SK-N-MC (cell line): ENCODE measurements at regions not wholly inside any gene's neighbourhood (a gene's known extent, or its start where the extent isn't known, plus 50 kb on each side); places are given as distances from the start of the nearest gene placed in this dataset.

Experiments used
- EZH2 ChIP-seq: fragments of 200-600 bp; sonication (generic); IDR thresholded peaks from one replicate; pipeline ENCODE4 v1.6.1; 2017; ENCODE audit warnings: antibody characterized with exemption
- POLR2AphosphoS5 ChIP-seq: IDR thresholded peaks from 2 replicates; pipeline ENCODE4 v1.6.1; 2012; ENCODE audit warnings: mild to moderate bottlenecking, low read depth, low read length, borderline replicate concordance

GRCh38 chr5:38766151-38766550, 79.7 kb upstream of the OSMR start:
- no peak for TF ChIP-seq POLR2AphosphoS5
- TF ChIP-seq EZH2, result no peak
